Kidney epithelial cell (primary cell): ENCODE measurements at regions not wholly inside any gene's neighbourhood (a gene's known extent, or its start where the extent isn't known, plus 50 kb on each side); places are given as distances from the start of the nearest gene placed in this dataset.
"Not testable (repeated sequence)": the region's sequence is repeated elsewhere in the genome, so short reads cannot be mapped to it uniquely, and the experiment has no call there.

Source experiments
- DNase-seq: peaks from one replicate; pipeline ENCODE4 v3.0.0-alpha.2; 2010; ENCODE audit warnings: low read depth
- H3K27me3 ChIP-seq: 2 replicates; pipeline ENCODE4 v1.6.0; 2011; ENCODE audit warnings: low read length; ENCODE audit not compliant: control insufficient read depth, insufficient read depth
- H3K36me3 ChIP-seq: 2 replicates; pipeline ENCODE4 v1.5.1; 2011; ENCODE audit warnings: low read length; ENCODE audit not compliant: control insufficient read depth, insufficient read depth
- H3K4me3 ChIP-seq: 2 replicates; pipeline ENCODE4 v1.5.1; 2011; ENCODE audit warnings: low read depth, mild to moderate bottlenecking, control low read depth, low read length
- TF ChIP-seq, protein P1 (sequence below): IDR thresholded peaks from 2 replicates; pipeline ENCODE4 v1.5.1; 2011; ENCODE audit warnings: mild to moderate bottlenecking, moderate library complexity, low read length, control low read depth, inconsistent platforms; ENCODE audit not compliant: insufficient read depth, poor library complexity, severe bottlenecking

DNA sequence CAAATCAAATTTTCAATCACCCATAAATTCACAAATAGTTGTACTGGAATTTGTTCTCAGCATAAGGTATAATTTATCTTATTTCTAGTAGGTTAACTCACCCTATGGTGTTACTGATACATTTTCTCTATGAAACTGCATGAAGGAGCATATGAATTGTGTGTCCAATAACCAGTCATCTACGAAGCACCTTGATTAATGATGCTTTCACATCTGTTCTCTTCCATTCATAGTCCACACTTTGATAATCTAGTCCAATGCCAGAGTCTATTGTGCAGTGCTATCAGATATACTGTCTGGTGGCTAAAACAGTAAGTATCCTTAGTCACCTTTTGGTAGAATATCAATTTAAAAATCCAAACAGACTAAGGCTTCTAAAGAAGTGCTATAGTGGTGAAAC lies 876.0 kb downstream of the RPS29 start:
- no peak for DNase-seq
- Histone ChIP-seq H3K36me3 (no peaks in the 10 kb centered on the region), H3K4me3 (no peak overlapping the region), H3K27me3 (no peaks in the 10 kb centered on the region)
- TF ChIP-seq, protein P1, sequence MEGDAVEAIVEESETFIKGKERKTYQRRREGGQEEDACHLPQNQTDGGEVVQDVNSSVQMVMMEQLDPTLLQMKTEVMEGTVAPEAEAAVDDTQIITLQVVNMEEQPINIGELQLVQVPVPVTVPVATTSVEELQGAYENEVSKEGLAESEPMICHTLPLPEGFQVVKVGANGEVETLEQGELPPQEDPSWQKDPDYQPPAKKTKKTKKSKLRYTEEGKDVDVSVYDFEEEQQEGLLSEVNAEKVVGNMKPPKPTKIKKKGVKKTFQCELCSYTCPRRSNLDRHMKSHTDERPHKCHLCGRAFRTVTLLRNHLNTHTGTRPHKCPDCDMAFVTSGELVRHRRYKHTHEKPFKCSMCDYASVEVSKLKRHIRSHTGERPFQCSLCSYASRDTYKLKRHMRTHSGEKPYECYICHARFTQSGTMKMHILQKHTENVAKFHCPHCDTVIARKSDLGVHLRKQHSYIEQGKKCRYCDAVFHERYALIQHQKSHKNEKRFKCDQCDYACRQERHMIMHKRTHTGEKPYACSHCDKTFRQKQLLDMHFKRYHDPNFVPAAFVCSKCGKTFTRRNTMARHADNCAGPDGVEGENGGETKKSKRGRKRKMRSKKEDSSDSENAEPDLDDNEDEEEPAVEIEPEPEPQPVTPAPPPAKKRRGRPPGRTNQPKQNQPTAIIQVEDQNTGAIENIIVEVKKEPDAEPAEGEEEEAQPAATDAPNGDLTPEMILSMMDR, result no peak

DNA sequence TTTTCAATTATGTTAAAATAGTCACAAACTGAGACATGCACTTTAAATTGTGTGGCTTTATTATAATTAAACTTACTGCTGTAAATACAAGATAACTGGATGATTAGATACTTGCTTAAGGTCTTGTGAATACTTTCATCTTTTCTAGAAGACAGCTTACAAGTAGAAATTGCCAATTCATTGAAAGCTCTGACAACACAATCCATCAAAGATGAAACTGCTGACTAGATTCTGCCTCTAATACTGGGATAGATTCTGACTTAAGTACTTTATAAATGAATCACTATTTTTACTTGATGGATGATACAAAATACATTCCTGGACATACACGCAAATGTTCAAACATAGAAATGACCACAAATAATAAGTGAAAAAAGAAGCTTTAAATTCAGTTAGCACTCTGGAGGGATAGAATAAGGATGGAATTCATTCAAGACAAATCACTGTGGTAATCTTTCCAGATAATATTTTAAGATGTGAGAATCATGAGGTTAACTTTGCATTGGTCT lies 876.8 kb downstream of the RPS29 start:
- TF ChIP-seq, protein P1, result no peak
- no peak for DNase-seq
- H3K36me3 ChIP-seq, result no peaks in the 10 kb centered on the region

DNA sequence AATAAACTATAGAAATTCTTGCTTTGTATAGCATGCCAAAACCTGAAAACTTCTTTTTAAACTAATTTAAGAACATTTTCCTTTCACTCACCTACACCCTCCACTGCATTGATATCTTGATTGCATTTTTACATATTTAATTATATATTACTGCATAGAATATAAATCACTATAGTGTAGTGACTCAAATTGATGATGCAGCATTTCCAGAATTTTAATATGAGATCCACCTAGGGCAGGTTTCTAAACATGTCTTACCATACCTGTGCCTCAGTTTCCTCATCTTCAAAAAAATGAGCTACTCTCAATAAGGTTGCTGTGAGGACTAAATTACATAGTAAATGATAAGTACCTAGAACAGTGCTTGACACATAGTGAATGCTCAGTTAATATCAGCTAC lies 881.5 kb downstream of the RPS29 start:
- no peak for DNase-seq
- H3K36me3 ChIP-seq, result no peaks in the 10 kb centered on the region
- no peak overlapping the region for H3K4me3 ChIP-seq

More for the DNA sequence above, 876.8 kb downstream of the RPS29 start:
- Histone ChIP-seq H3K4me3 (no peak overlapping the region), H3K27me3 (no peaks in the 10 kb centered on the region)

DNA sequence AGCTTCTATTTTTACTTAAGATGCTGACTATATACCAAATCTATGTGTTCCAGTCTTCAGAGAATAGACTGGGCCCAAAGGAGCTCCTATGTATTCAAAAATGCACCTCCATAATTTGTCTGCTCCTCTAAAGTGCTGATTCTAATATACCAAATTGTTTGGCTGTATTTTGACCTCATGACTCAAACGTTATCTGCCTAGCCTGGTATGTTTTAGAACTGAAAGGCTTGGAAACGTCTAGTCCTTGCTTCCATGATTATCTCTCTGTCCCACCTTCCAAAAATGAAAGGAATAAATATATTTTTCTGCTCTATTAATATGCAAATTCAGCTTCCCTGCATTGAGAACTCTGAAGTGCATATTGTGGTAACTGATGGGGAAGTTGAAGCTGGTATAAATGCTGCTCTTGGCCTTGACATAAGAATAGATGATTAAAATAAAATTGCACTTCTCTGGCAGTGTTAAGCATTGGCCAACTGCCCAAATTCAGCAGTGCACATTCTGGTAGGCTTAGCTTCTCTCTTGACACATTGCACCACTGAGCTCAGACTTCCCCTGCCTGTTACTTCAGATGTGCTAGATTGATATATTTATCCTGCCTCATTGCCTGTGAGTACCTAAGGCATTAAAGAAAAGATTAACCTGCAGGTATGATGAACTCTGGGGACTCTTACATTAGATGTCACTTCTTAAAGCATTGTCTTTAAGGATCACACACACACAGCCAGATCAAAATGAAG lies 882.3 kb downstream of the RPS29 start:
- H3K4me3 ChIP-seq, result no peak overlapping the region
- no peak for DNase-seq
- H3K36me3 ChIP-seq, result no peaks in the 10 kb centered on the region
- TF ChIP-seq, protein P1, result no peak
- no peaks in the 10 kb centered on the region for H3K27me3 ChIP-seq

More for the DNA sequence above, 881.5 kb downstream of the RPS29 start:
- H3K27me3 ChIP-seq, result no peaks in the 10 kb centered on the region
- TF ChIP-seq, protein P1, result no peak

DNA sequence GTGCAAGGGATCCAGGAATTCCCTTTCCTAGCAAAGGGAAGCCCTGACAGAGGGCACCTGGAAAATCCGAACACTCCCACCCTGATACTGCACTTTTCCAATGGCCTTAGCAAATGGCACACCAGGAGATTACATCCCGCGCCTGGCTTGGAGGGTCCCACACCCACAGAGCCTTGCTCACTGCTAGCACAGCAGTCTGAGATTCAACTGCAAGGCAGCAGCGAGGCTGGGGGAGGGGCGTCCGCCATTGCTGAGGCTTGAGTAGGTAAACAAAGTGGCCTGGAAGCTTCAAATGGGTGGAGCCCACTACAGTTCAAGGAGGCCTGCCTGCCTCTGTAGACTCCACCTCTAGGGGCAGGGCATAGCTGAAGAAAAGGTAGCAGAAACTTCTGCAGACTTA lies 888.8 kb downstream of the RPS29 start:
- not testable (repeated sequence) for DNase-seq, H3K4me3 ChIP-seq, H3K27me3 ChIP-seq, H3K36me3 ChIP-seq

DNA sequence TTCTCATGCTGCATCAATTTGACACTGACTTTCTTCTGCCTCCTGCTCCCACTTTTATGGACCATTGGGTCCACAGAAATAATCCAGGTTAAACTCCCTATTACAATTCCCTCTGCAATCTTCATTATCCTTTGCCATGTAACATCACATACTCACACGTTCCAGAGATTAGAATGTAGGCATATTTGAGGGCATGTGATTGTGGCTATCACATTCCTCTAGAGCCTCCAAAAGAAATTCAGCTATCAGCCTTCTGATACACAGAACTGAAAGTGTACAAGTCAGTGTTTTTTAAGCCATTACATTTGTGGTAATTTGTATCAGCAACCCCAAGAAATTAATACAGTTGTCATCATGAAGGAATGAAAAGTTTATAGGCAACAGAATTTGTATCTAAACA lies 892.4 kb downstream of the RPS29 start:
- TF ChIP-seq, protein P1, result no peak
- Histone ChIP-seq H3K36me3 (no peaks in the 10 kb centered on the region), H3K4me3 (no peak overlapping the region), H3K27me3 (no peaks in the 10 kb centered on the region)
- DNase-seq, result no peak
